GM23338 (cell line): ENCODE measurements at regions not wholly inside any gene's neighbourhood (a gene's known extent, or its start where the extent isn't known, plus 50 kb on each side); places are given as distances from the start of the nearest gene placed in this dataset.

Source experiments
- ATAC-seq: fragments of 200-7000 bp; cut with Tn5 transposase; 3 replicates; pipeline ENCODE4 v1.9.1; 2020
- DNase-seq: peaks from one replicate; pipeline ENCODE4 v3.0.0-alpha.2; 2015; ENCODE audit warnings: low spot score
- H2AFZ ChIP-seq: fragments of 200-600 bp; sonication (generic); 2 replicates; pipeline ENCODE4 v1.8.0; 2016; ENCODE audit warnings: antibody characterized with exemption, mild to moderate bottlenecking, moderate library complexity
- H3F3A ChIP-seq: fragments of 200-600 bp; sonication (generic); replicated peaks from 2 replicates; pipeline ENCODE4 v1.8.0; 2017; ENCODE audit warnings: antibody characterized with exemption, mixed run types, low read depth
- H3K27ac ChIP-seq: fragments of 200-600 bp; sonication (generic); 2 replicates; pipeline ENCODE4 v1.6.1; 2016; ENCODE audit warnings: low read depth
- H3K27me3 ChIP-seq: fragments of 200-600 bp; sonication (generic); 2 replicates; pipeline ENCODE4 v1.8.0; 2016; ENCODE audit warnings: mild to moderate bottlenecking, mixed run types, moderate library complexity; ENCODE audit not compliant: insufficient read depth
- H3K36me3 ChIP-seq: fragments of 200-600 bp; sonication (generic); 2 replicates; pipeline ENCODE4 v1.8.0; 2016; ENCODE audit warnings: mild to moderate bottlenecking; ENCODE audit not compliant: insufficient read depth
- H3K4me1 ChIP-seq: fragments of 200-600 bp; sonication (generic); 2 replicates; pipeline ENCODE4 v1.8.0; 2016; ENCODE audit warnings: mild to moderate bottlenecking, moderate library complexity; ENCODE audit not compliant: insufficient read depth
- H3K4me2 ChIP-seq: fragments of 200-600 bp; sonication (generic); 2 replicates; pipeline ENCODE4 v1.7.1; 2017; ENCODE audit warnings: mixed run types
- H3K4me3 ChIP-seq: fragments of 200-600 bp; sonication (generic); 2 replicates; pipeline ENCODE4 v1.6.1; 2016; ENCODE audit warnings: mixed run types
- H3K79me2 ChIP-seq: fragments of 200-600 bp; sonication (generic); replicated peaks from 2 replicates; pipeline ENCODE4 v1.8.0; 2017; ENCODE audit warnings: mild to moderate bottlenecking; ENCODE audit not compliant: insufficient read depth
- H3K9me2 ChIP-seq: fragments of 200-600 bp; sonication (generic); 2 replicates; pipeline ENCODE4 v1.8.0; 2017; ENCODE audit not compliant: insufficient read depth
- H4K20me1 ChIP-seq: fragments of 200-600 bp; sonication (generic); replicated peaks from 2 replicates; pipeline ENCODE4 v1.8.0; 2017; ENCODE audit warnings: mild to moderate bottlenecking; ENCODE audit not compliant: insufficient read depth
- H3K27ac Mint-ChIP-seq: 2 replicates; pipeline ENCODE4 v1.8.0; 2020; ENCODE audit warnings: inconsistent platforms, mild to moderate bottlenecking, moderate library complexity, mixed read lengths
- H3K27me3 Mint-ChIP-seq: 3 replicates; pipeline ENCODE4 v1.8.0; 2022; ENCODE audit warnings: low read depth, mild to moderate bottlenecking, moderate library complexity, mixed read lengths, inconsistent platforms; ENCODE audit not compliant: insufficient read depth, poor library complexity
- H3K36me3 Mint-ChIP-seq: 3 replicates; pipeline ENCODE4 v1.8.0; 2021; ENCODE audit warnings: low read depth, mild to moderate bottlenecking, inconsistent platforms, moderate library complexity, mixed read lengths
- H3K4me1 Mint-ChIP-seq: 3 replicates; pipeline ENCODE4 v1.8.0; 2020; ENCODE audit warnings: mild to moderate bottlenecking, inconsistent platforms, mixed read lengths
- H3K4me3 Mint-ChIP-seq: 3 replicates; pipeline ENCODE4 v1.8.0; 2021; ENCODE audit warnings: moderate library complexity, mild to moderate bottlenecking, inconsistent platforms, mixed read lengths
- H3K9me3 Mint-ChIP-seq: 3 replicates; pipeline ENCODE4 v1.8.0; 2020; ENCODE audit warnings: moderate library complexity, mild to moderate bottlenecking, inconsistent platforms, mixed read lengths
- CREB1 ChIP-seq: fragments of 250-450 bp; sonication (Bioruptor Pico); IDR thresholded peaks from 2 replicates; pipeline ENCODE4 v1.5.0; 2020; ENCODE audit warnings: low read depth, mild to moderate bottlenecking, moderate library complexity
- ETS1 ChIP-seq: IDR thresholded peaks from 2 replicates; pipeline ENCODE4 v1.6.1; 2016; ENCODE audit warnings: antibody characterized with exemption
- EZH2 ChIP-seq: fragments of 200-600 bp; sonication (generic); IDR thresholded peaks from one replicate; pipeline ENCODE4 v1.8.0; 2017; ENCODE audit warnings: antibody characterized with exemption, mild to moderate bottlenecking, low read depth; ENCODE audit not compliant: unreplicated experiment
- EZH2phosphoT487 ChIP-seq: fragments of 200-600 bp; sonication (generic); IDR thresholded peaks from one replicate; pipeline ENCODE4 v1.8.1; 2018; ENCODE audit warnings: antibody characterized with exemption; ENCODE audit not compliant: unreplicated experiment
- JUNB ChIP-seq: IDR thresholded peaks from one replicate; pipeline ENCODE4 v1.6.1; 2016; ENCODE audit warnings: antibody characterized with exemption; ENCODE audit not compliant: unreplicated experiment
- NANOG ChIP-seq: IDR thresholded peaks from 2 replicates; pipeline ENCODE4 v1.6.1; 2016; ENCODE audit warnings: antibody characterized with exemption, borderline replicate concordance
- POLR2AphosphoS5 ChIP-seq: IDR thresholded peaks from 2 replicates; pipeline ENCODE4 v1.6.1; 2016; ENCODE audit warnings: antibody characterized with exemption, low read depth
- STAT1 ChIP-seq: IDR thresholded peaks from one replicate; pipeline ENCODE4 v1.6.1; 2016; ENCODE audit warnings: antibody characterized with exemption; ENCODE audit not compliant: unreplicated experiment
- ZNF114 ChIP-seq: fragments of 250-450 bp; sonication (Bioruptor Pico); IDR thresholded peaks from 2 replicates; pipeline ENCODE4 v1.5.0; 2020; ENCODE audit warnings: mild to moderate bottlenecking, moderate library complexity
- ZNF331 ChIP-seq: fragments of 250-450 bp; sonication (Bioruptor Pico); IDR thresholded peaks from 2 replicates; pipeline ENCODE4 v1.5.0; 2020; ENCODE audit warnings: low read depth, mild to moderate bottlenecking, moderate library complexity
- ZNF462 ChIP-seq: fragments of 250-450 bp; sonication (Bioruptor Pico); IDR thresholded peaks from 2 replicates; pipeline ENCODE4 v1.5.0; 2020; ENCODE audit warnings: mild to moderate bottlenecking, moderate library complexity
- TF ChIP-seq, protein P1 (sequence below): IDR thresholded peaks from one replicate; pipeline ENCODE4 v1.6.1; 2018; ENCODE audit warnings: antibody characterized with exemption; ENCODE audit not compliant: unreplicated experiment
- TF ChIP-seq, protein P2 (sequence below), 2 experiments: fragments of 200-600 bp in 1 of 2; sonication (generic) in 1 of 2; conservative IDR thresholded peaks; 2 replicates each; pipeline versions ENCODE4 v1.5.1 to v1.6.1; 2016 to 2017; ENCODE audit warnings: antibody characterized with exemption in 2 of 2, low read depth in 2 of 2, mild to moderate bottlenecking in 2 of 2, moderate library complexity in 1 of 2

DNA sequence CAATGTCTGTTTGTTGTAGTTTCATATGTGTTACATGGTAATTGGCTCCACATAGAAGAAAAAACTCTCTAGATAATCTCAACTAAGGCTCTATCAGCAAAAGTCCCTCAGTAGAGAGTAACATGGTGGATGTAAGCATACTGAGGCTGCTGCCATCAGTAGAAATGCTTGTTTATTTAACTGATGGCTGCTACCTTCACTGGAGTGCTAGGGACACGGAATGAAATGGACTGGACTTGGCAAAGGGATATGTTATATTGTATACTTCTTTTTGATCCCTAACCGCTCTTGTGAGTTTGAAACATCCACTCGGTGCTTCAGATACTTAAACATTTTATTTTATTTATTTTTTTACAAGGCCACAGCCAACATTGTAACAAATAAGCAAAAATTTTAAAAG is 143.0 kb downstream of the ZNF281 start:
- no peak overlapping the region for H3K27ac Mint-ChIP-seq
- Histone ChIP-seq H3K79me2 (no peaks in the 10 kb centered on the region), H4K20me1 (no peaks in the 10 kb centered on the region), H3K4me2 (no peak overlapping the region), H3K36me3 (no peaks in the 10 kb centered on the region), H3K9me2 (peaks cover 3% of the 10 kb centered on the region; the same call in 1 of the 2 replicates), H3K27me3 (no peaks in the 10 kb centered on the region), H2AFZ (no peak overlapping the region), H3F3A (no peaks in the 10 kb centered on the region), H3K4me1 (no peaks in the 10 kb centered on the region), H3K4me3 (no peak overlapping the region), H3K27ac (no peak overlapping the region)
- no peak overlapping the region for H3K4me3 Mint-ChIP-seq
- H3K9me3 Mint-ChIP-seq = no peaks in the 10 kb centered on the region
- H3K36me3 Mint-ChIP-seq = no peaks in the 10 kb centered on the region
- H3K27me3 Mint-ChIP-seq = peaks cover 1% of the 10 kb centered on the region
- TF ChIP-seq STAT1 (no peak), EZH2 (no peak), POLR2AphosphoS5 (no peak), JUNB (no peak), ETS1 (no peak), NANOG (no peak), CREB1 (no peak), EZH2phosphoT487 (no peak), ZNF462 (CRISPR knock-in tag) (no peak), ZNF114 (CRISPR knock-in tag) (no peak), ZNF331 (no peak)
- TF ChIP-seq, protein P1, sequence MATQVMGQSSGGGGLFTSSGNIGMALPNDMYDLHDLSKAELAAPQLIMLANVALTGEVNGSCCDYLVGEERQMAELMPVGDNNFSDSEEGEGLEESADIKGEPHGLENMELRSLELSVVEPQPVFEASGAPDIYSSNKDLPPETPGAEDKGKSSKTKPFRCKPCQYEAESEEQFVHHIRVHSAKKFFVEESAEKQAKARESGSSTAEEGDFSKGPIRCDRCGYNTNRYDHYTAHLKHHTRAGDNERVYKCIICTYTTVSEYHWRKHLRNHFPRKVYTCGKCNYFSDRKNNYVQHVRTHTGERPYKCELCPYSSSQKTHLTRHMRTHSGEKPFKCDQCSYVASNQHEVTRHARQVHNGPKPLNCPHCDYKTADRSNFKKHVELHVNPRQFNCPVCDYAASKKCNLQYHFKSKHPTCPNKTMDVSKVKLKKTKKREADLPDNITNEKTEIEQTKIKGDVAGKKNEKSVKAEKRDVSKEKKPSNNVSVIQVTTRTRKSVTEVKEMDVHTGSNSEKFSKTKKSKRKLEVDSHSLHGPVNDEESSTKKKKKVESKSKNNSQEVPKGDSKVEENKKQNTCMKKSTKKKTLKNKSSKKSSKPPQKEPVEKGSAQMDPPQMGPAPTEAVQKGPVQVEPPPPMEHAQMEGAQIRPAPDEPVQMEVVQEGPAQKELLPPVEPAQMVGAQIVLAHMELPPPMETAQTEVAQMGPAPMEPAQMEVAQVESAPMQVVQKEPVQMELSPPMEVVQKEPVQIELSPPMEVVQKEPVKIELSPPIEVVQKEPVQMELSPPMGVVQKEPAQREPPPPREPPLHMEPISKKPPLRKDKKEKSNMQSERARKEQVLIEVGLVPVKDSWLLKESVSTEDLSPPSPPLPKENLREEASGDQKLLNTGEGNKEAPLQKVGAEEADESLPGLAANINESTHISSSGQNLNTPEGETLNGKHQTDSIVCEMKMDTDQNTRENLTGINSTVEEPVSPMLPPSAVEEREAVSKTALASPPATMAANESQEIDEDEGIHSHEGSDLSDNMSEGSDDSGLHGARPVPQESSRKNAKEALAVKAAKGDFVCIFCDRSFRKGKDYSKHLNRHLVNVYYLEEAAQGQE = no peak
- TF ChIP-seq, protein P2, sequence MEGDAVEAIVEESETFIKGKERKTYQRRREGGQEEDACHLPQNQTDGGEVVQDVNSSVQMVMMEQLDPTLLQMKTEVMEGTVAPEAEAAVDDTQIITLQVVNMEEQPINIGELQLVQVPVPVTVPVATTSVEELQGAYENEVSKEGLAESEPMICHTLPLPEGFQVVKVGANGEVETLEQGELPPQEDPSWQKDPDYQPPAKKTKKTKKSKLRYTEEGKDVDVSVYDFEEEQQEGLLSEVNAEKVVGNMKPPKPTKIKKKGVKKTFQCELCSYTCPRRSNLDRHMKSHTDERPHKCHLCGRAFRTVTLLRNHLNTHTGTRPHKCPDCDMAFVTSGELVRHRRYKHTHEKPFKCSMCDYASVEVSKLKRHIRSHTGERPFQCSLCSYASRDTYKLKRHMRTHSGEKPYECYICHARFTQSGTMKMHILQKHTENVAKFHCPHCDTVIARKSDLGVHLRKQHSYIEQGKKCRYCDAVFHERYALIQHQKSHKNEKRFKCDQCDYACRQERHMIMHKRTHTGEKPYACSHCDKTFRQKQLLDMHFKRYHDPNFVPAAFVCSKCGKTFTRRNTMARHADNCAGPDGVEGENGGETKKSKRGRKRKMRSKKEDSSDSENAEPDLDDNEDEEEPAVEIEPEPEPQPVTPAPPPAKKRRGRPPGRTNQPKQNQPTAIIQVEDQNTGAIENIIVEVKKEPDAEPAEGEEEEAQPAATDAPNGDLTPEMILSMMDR (conservative IDR thresholded peaks at IDR 0.05; ENCODE audit: low read depth in 2 of 2) = no peak
- DNase-seq (no peak), ATAC-seq (no peak)
- no peaks in the 10 kb centered on the region for H3K4me1 Mint-ChIP-seq
